ENCODE measurements at regions not wholly inside any gene's neighbourhood (a gene's known extent, or its start where the extent isn't known, plus 50 kb on each side); places are given as distances from the start of the nearest gene placed in this dataset.

DNA sequence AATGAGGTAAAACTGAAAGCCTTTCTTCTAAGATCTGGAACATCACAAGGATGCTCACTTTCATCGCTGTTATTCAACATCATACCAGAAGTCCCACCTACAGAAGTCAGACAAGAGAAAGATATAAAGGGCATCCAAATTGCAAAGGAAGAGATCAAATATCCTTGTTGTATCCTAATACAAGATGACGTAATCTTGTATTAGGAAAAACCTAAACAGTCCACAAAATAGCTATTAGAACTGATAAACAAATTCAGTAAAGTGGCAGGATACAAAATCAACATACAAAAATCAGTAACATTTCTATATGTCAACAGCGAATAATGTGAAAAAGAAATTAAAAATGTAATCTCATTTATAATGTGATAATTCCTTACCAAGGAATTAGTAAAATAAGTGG is 195.1 kb upstream of the CBLB start:
- Histone ChIP-seq H3K9me3 (no peaks in the 10 kb centered on the region), H3K36me3 (no peaks in the 10 kb centered on the region), H3K27ac (no peak overlapping the region), H3K27me3 (no peaks in the 10 kb centered on the region), H3K4me1 (peaks cover 0 to 5% of the 10 kb centered on the region in 2 donors), H3K4me3 (no peak overlapping the region)
- DNase-seq (no peak), ATAC-seq (no peak)
- TF ChIP-seq POLR2A (IDR thresholded peaks at IDR 0.05) = no peak
- TF ChIP-seq, protein P1, sequence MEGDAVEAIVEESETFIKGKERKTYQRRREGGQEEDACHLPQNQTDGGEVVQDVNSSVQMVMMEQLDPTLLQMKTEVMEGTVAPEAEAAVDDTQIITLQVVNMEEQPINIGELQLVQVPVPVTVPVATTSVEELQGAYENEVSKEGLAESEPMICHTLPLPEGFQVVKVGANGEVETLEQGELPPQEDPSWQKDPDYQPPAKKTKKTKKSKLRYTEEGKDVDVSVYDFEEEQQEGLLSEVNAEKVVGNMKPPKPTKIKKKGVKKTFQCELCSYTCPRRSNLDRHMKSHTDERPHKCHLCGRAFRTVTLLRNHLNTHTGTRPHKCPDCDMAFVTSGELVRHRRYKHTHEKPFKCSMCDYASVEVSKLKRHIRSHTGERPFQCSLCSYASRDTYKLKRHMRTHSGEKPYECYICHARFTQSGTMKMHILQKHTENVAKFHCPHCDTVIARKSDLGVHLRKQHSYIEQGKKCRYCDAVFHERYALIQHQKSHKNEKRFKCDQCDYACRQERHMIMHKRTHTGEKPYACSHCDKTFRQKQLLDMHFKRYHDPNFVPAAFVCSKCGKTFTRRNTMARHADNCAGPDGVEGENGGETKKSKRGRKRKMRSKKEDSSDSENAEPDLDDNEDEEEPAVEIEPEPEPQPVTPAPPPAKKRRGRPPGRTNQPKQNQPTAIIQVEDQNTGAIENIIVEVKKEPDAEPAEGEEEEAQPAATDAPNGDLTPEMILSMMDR (IDR thresholded peaks at IDR 0.05 in 4 of 5, conservative IDR thresholded peaks at IDR 0.05 in 1 of 5) = no peak
- in situ Hi-C loops (cut with MboI; ENCODE audit: low sequenced_read_pairs in 4 of 4) (no loop called here), intact Hi-C loops (cut with DNase I; ENCODE audit: low total_unique reads) (no loop called here)

DNA sequence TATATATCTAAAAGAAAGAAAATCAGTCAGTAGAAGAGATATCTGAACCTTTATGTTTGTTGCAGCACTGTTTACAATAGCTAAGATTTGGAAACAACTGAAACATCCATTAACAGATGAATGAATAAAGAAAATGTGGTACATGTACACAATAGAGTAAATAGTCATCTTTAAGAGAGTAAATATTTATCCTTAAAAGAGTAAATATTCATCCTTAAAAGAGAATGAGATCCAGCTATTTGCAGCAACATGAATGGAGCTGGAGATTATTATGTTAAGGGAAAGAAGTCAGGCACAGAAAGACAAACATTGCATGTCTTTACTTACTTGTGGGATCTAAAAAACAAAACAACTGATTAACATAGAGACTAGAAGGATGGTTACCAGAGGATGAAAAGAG is 197.0 kb upstream of the CBLB start:
- in situ Hi-C loops (cut with MboI; ENCODE audit: low sequenced_read_pairs in 4 of 4) = no loop called here

DNA sequence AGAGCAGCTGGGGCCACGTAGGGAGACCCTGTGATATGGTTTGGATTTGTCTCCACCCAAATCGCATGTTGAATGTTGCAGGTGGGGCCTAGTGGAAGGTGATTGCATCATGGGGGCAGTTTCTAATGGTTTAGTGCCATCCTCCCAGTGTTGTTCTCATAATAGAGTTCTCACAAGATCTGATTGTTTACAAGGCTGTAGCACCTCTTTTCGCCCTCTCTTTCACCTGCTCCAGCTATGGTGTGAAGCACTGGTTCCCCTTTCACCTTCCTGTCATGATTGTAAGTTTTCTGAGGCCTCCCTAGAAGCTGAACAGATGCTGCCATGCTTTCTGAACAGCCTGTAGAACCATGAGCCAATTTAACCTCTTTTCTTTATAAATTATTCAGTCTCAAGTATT is 198.9 kb upstream of the CBLB start:
- no peak overlapping the region for H3K4me3 ChIP-seq
- H3K36me3 ChIP-seq = no peaks in the 10 kb centered on the region
- in situ Hi-C loops (cut with MboI; ENCODE audit: low sequenced_read_pairs in 4 of 4) = no loop called here
- H3K9me3 ChIP-seq = no peaks in the 10 kb centered on the region
- TF ChIP-seq, protein P1 (IDR thresholded peaks at IDR 0.05 in 4 of 5, conservative IDR thresholded peaks at IDR 0.05 in 1 of 5) = no peak
- no peak for TF ChIP-seq POLR2A (IDR thresholded peaks at IDR 0.05)
- H3K27me3 ChIP-seq = no peaks in the 10 kb centered on the region
- ATAC-seq = no peak
- peaks cover 0 to 5% of the 10 kb centered on the region in 2 donors for H3K4me1 ChIP-seq
- H3K27ac ChIP-seq = no peak overlapping the region
- DNase-seq = no peak
- intact Hi-C loops (cut with DNase I; ENCODE audit: low total_unique reads) = no loop called here

More for the DNA sequence above, 197.0 kb upstream of the CBLB start:
- no peak overlapping the region for H3K27ac ChIP-seq
- DNase-seq (no peak), ATAC-seq (no peak)
- intact Hi-C loops (cut with DNase I; ENCODE audit: low total_unique reads) = no loop called here
- TF ChIP-seq, protein P1 (IDR thresholded peaks at IDR 0.05 in 4 of 5, conservative IDR thresholded peaks at IDR 0.05 in 1 of 5) = no peak
- TF ChIP-seq POLR2A (IDR thresholded peaks at IDR 0.05) = no peak
- H3K4me1 ChIP-seq = peaks cover 0 to 5% of the 10 kb centered on the region in 2 donors
- no peaks in the 10 kb centered on the region for H3K36me3 ChIP-seq
- H3K9me3 ChIP-seq = no peaks in the 10 kb centered on the region
- H3K4me3 ChIP-seq = no peak overlapping the region
- no peaks in the 10 kb centered on the region for H3K27me3 ChIP-seq

DNA sequence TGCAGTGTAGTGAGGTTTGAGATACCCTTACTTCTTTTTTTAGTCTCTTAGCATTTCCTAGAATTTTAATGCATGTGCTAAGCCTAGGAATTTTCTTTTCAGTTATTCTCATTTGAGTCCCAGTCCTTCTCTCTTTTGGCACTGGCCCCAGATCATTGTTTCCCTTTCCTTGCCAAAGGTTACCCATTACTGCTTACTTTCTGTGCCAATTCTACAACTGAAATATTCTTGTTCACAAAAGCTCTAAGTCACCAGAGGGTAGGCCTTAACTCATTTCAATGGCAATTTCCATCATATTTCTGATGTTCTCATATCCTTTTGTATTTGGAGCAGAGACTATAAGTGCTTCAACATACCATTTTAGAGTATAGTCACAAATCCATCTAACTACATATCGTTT is 199.6 kb upstream of the CBLB start:
- TF ChIP-seq, protein P1 (IDR thresholded peaks at IDR 0.05 in 4 of 5, conservative IDR thresholded peaks at IDR 0.05 in 1 of 5) = no peak
- TF ChIP-seq POLR2A (IDR thresholded peaks at IDR 0.05) = no peak
- intact Hi-C loops (cut with DNase I; ENCODE audit: low total_unique reads) = no loop called here
- in situ Hi-C loops (cut with MboI; ENCODE audit: low sequenced_read_pairs in 4 of 4) = no loop called here

DNA sequence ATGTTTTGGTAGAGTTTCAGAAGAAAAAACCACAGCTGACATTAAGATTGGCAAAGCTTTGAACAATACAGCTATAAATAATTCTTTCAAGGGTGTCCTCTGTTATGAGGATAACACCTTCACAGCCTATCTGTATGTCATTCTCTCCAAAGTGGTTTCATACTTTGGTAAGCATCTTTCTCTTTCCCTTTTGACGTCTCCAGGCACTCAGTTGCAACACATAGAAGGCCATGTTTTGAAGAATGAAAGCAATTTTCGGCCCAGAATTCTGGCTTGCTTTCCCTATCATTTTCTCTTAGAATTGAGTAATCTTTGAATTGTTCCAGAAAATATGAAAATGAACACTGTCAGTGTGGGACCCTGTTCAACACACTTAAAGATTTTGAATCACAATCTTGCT is 200.0 kb upstream of the CBLB start:
- in situ Hi-C loops (cut with MboI; ENCODE audit: low sequenced_read_pairs in 4 of 4) = no loop called here

More for the DNA sequence above, 199.6 kb upstream of the CBLB start:
- Histone ChIP-seq H3K27ac (peak overlapping the region in 3 of 4 donors; percentile 16 to 49 (median 48)), H3K27me3 (no peaks in the 10 kb centered on the region), H3K4me1 (peaks cover 0 to 5% of the 10 kb centered on the region in 2 donors), H3K4me3 (no peak overlapping the region), H3K36me3 (no peaks in the 10 kb centered on the region), H3K9me3 (no peaks in the 10 kb centered on the region)
- DNase-seq (no peak), ATAC-seq (no peak)

More for the DNA sequence above, 200.0 kb upstream of the CBLB start:
- intact Hi-C loops (cut with DNase I; ENCODE audit: low total_unique reads) = no loop called here
- ATAC-seq (peak; percentile 36 to 44), DNase-seq (no peak)
- H3K27me3 ChIP-seq = no peaks in the 10 kb centered on the region
- no peaks in the 10 kb centered on the region for H3K36me3 ChIP-seq
- H3K4me1 ChIP-seq = peaks cover 0 to 5% of the 10 kb centered on the region in 2 donors
- H3K9me3 ChIP-seq = no peaks in the 10 kb centered on the region
- no peak overlapping the region for H3K4me3 ChIP-seq
- H3K27ac ChIP-seq = peak overlapping the region in 3 of 4 donors; percentile 16 to 49 (median 48)
- no peak for TF ChIP-seq POLR2A (IDR thresholded peaks at IDR 0.05)
